B cell (primary cell): ENCODE measurements at regions not wholly inside any gene's neighbourhood (a gene's known extent, or its start where the extent isn't known, plus 50 kb on each side); places are given as distances from the start of the nearest gene placed in this dataset.

Experiments
- ATAC-seq: fragments of 200-7000 bp; cut with Tn5 transposase; one replicate; pipeline ENCODE4 v1.10.0; 2021; ENCODE audit warnings: low read depth, mild to moderate bottlenecking, moderate number of reproducible peaks, moderate library complexity
- CTCF ChIA-PET: fragments of 350-600 bp; sonication (Branson Sonifier 250); formaldehyde crosslinking; loops from one replicate; lab custom pipeline; 2021; ENCODE audit warnings: antibody characterized with exemption, inconsistent platforms; lab: Charles Lee
- POLR2A ChIA-PET: fragments of 350-600 bp; sonication (Branson Sonifier 250); formaldehyde crosslinking; loops from one replicate; lab custom pipeline; 2021; ENCODE audit warnings: antibody characterized with exemption; lab: Charles Lee
- DNase-seq: peaks from one replicate; pipeline ENCODE4 v3.0.0; 2013
- H2AFZ ChIP-seq: 2 replicates; pipeline ENCODE4 v1.6.1; 2012; ENCODE audit warnings: mild to moderate bottlenecking, low read depth, low read length; ENCODE audit not compliant: insufficient read depth, poor library complexity, severe bottlenecking
- H3K27ac ChIP-seq, 2 donors: 1 replicate in 1 of 2; 2 replicates in 1 of 2; pipeline ENCODE4 v1.5.1; 2012 to 2013; ENCODE audit warnings: low read length in 2 of 2, mild to moderate bottlenecking in 2 of 2, moderate library complexity in 1 of 2
- H3K27me3 ChIP-seq, 4 experiments: fragments of 200-600 bp in 1 of 4; sonication (generic) in 1 of 4; replicated peaks in 1 of 4; 1 replicate in 2 of 4; 2 replicates in 2 of 4; pipeline versions ENCODE4 v1.6.1 to v1.7.0; 2013 to 2016; ENCODE audit warnings: low read length in 3 of 4, mild to moderate bottlenecking in 2 of 4, mixed read lengths in 1 of 4, moderate library complexity in 1 of 4; ENCODE audit not compliant: insufficient read depth in 4 of 4, control insufficient read depth in 3 of 4; ENCODE audit errors: control extremely low read depth in 1 of 4
- H3K36me3 ChIP-seq, 2 experiments: replicated peaks in 1 of 2; 1 replicate in 1 of 2; 2 replicates in 1 of 2; pipeline versions ENCODE4 v1.6.1 to v1.7.1; 2013; ENCODE audit warnings: low read length in 1 of 2; ENCODE audit not compliant: insufficient read depth in 2 of 2, control insufficient read depth in 1 of 2; ENCODE audit errors: control extremely low read depth in 1 of 2, extremely low read depth in 1 of 2
- H3K4me1 ChIP-seq, 2 donors: fragments of 200-600 bp in 1 of 2; sonication (generic) in 1 of 2; 1 replicate in 1 of 2; 2 replicates in 1 of 2; pipeline versions ENCODE4 v1.5.1 to v1.6.1; 2013 to 2017; ENCODE audit warnings: low read length in 2 of 2; ENCODE audit not compliant: control insufficient read depth in 2 of 2, insufficient read depth in 2 of 2
- H3K4me2 ChIP-seq: replicated peaks from 2 replicates; pipeline ENCODE3; 2012; ENCODE audit warnings: mild to moderate bottlenecking, low read depth, low read length; ENCODE audit not compliant: poor library complexity, severe bottlenecking
- H3K4me3 ChIP-seq, 5 experiments: fragments of 200-600 bp in 1 of 5; sonication (generic) in 1 of 5; 1 replicate in 3 of 5; 2 replicates in 2 of 5; pipeline versions ENCODE4 v1.5.1 to v1.7.0; 2011 to 2016; ENCODE audit warnings: low read length in 4 of 5, mild to moderate bottlenecking in 4 of 5, low read depth in 2 of 5, control low read depth in 1 of 5, moderate library complexity in 1 of 5; ENCODE audit not compliant: insufficient read depth in 1 of 5; ENCODE audit errors: control extremely low read depth in 1 of 5, extremely low read depth in 1 of 5
- H3K79me2 ChIP-seq: fragments of 200-600 bp; sonication (generic); one replicate; pipeline ENCODE4 v1.6.0; 2016; ENCODE audit warnings: low read length; ENCODE audit not compliant: control insufficient read depth, insufficient read depth
- H3K9ac ChIP-seq: fragments of 200-600 bp; sonication (generic); 2 replicates; pipeline ENCODE4 v1.6.1; 2017; ENCODE audit warnings: mild to moderate bottlenecking, low read length, moderate library complexity
- H3K9me3 ChIP-seq, 3 donors: one replicate each; pipeline versions ENCODE4 v1.6.1 to v1.7.1; 2013; ENCODE audit warnings: low read length in 2 of 3; ENCODE audit not compliant: control insufficient read depth in 2 of 3, insufficient read depth in 1 of 3; ENCODE audit errors: control extremely low read depth in 1 of 3
- H4K20me1 ChIP-seq: 2 replicates; pipeline ENCODE4 v1.6.0; 2012; ENCODE audit warnings: mild to moderate bottlenecking, low read length; ENCODE audit not compliant: insufficient read depth, control insufficient read depth, poor library complexity, severe bottlenecking
- H3K27ac Mint-ChIP-seq: one replicate; pipeline ENCODE4 v1.8.0; 2021; ENCODE audit warnings: mixed read lengths
- H3K27me3 Mint-ChIP-seq: one replicate; pipeline ENCODE4 v1.8.0; 2021; ENCODE audit warnings: mixed read lengths
- H3K4me1 Mint-ChIP-seq: one replicate; pipeline ENCODE4 v1.8.0; 2021; ENCODE audit warnings: mixed read lengths
- H3K4me3 Mint-ChIP-seq: one replicate; pipeline ENCODE4 v1.8.0; 2021; ENCODE audit warnings: mixed read lengths
- H3K9me3 Mint-ChIP-seq: one replicate; pipeline ENCODE4 v1.8.0; 2022; ENCODE audit warnings: mixed read lengths; ENCODE audit not compliant: insufficient read depth
- CTCF ChIP-seq: fragments of 200-600 bp; IDR thresholded peaks from one replicate; pipeline ENCODE4 v1.8.0; 2022; ENCODE audit warnings: antibody characterized with exemption, mild to moderate bottlenecking
- EZH2 ChIP-seq: IDR thresholded peaks from 2 replicates; pipeline ENCODE4 v1.6.1; 2012; ENCODE audit warnings: borderline replicate concordance, low read depth, mild to moderate bottlenecking, moderate library complexity, low read length; ENCODE audit not compliant: insufficient read depth, poor library complexity, severe bottlenecking
- WGBS: methylation state at CpG from one replicate; pipeline ENCODE4 v1.1.5; 2013; ENCODE audit warnings: missing lambda C conversion rate; ENCODE audit not compliant: insufficient coverage; 5-methylcytosine and 5-hydroxymethylcytosine counted together
- intact Hi-C: fragments of 100-400 bp; cut with micrococcal nuclease; formaldehyde crosslinking; loops from one replicate; pipeline ENCODE4 v1.10.0; 2022

GRCh38 chr12:88642675-88643431, 62.6 kb upstream of the KITLG start:
- no peak overlapping the region for H3K27ac ChIP-seq
- intact Hi-C loops, result no loop called here
- H4K20me1 ChIP-seq, result no peaks in the 10 kb centered on the region
- Mint-ChIP-seq H3K27ac (no peak overlapping the region), H3K9me3 (no peaks in the 10 kb centered on the region), H3K4me1 (no peaks in the 10 kb centered on the region), H3K4me3 (no peak overlapping the region), H3K27me3 (no peaks in the 10 kb centered on the region)
- H3K4me2 ChIP-seq, result no peak overlapping the region
- no peaks in the 10 kb centered on the region for H3K4me1 ChIP-seq
- DNase-seq, result no peak
- no peak overlapping the region for H2AFZ ChIP-seq
- ChIA-PET POLR2A (no interaction called here), CTCF (no interaction called here)
- no peaks in the 10 kb centered on the region for H3K27me3 ChIP-seq
- H3K36me3 ChIP-seq, result no peaks in the 10 kb centered on the region
- H3K79me2 ChIP-seq, result no peaks in the 10 kb centered on the region
- no peak overlapping the region for H3K4me3 ChIP-seq
- H3K9me3 ChIP-seq, result no peaks in the 10 kb centered on the region
- no peak overlapping the region for H3K9ac ChIP-seq
- WGBS, result no CpG with 5 or more reads among the region's 1 CpG
- TF ChIP-seq CTCF (no peak), EZH2 (no peak)
- ATAC-seq, result no peak

- Histone ChIP-seq H3K4me1 (no peaks in the 10 kb centered on the region), H3K4me3 (no peak overlapping the region), H3K9me3 (no peaks in the 10 kb centered on the region), H3K9ac (no peak overlapping the region), H3K4me2 (no peak overlapping the region), H4K20me1 (no peaks in the 10 kb centered on the region), H3K27ac (no peak overlapping the region), H3K79me2 (no peaks in the 10 kb centered on the region), H3K36me3 (no peaks in the 10 kb centered on the region), H2AFZ (no peak overlapping the region), H3K27me3 (no peaks in the 10 kb centered on the region)
- TF ChIP-seq EZH2 (no peak), CTCF (no peak)
- DNase-seq, result no peak
- intact Hi-C loops, result no loop called here
- Mint-ChIP-seq H3K9me3 (no peaks in the 10 kb centered on the region), H3K27ac (no peak overlapping the region), H3K27me3 (no peaks in the 10 kb centered on the region), H3K4me3 (no peak overlapping the region), H3K4me1 (no peaks in the 10 kb centered on the region)
- CTCF ChIA-PET, result no interaction called here
- POLR2A ChIA-PET, result no interaction called here
- no peak for ATAC-seq
- WGBS, result 57% methylated on average over 1 of the region's 6 CpGs
These were observed 58.9 kb upstream of the KITLG start for GRCh38 chr12:88638966-88639760.
